MCF 10A (cell line): ENCODE measurements at regions not wholly inside any gene's neighbourhood (a gene's known extent, or its start where the extent isn't known, plus 50 kb on each side); places are given as distances from the start of the nearest gene placed in this dataset.
A peak's percentile ranks its signal among the peaks of the same experiment; 100 is the strongest.

Source experiments
- BruUV-seq: library from RNA; stranded (reverse); fragments of 400-500 nt; replicated peaks from 2 replicates; lab custom pipeline; 2021; lab: Mats Ljungman, UMichigan
- CTCF ChIA-PET: fragments of 300-600 bp; sonication (Branson Sonifier 250); formaldehyde crosslinking; extraction: SDS; loops from one replicate; lab custom pipeline; 2021; ENCODE audit warnings: antibody characterized with exemption, inconsistent platforms; lab: Yijun Ruan, JAX
- POLR2A ChIA-PET: fragments of 300-600, 350-650 bp; sonication (Branson Sonifier 250); formaldehyde crosslinking; extraction: SDS; loops from one replicate; lab custom pipeline; 2020; ENCODE audit warnings: antibody characterized with exemption, inconsistent platforms; lab: Yijun Ruan, JAX
- DNase-seq: peaks from one replicate; pipeline ENCODE4 v3.0.0-alpha.2; 2018; ENCODE audit not compliant: unreplicated experiment
- H3K27ac Mint-ChIP-seq: one replicate; pipeline ENCODE4 v1.8.0; 2022; ENCODE audit warnings: mild to moderate bottlenecking, low read depth, mixed read lengths; ENCODE audit not compliant: unreplicated experiment
- H3K27me3 Mint-ChIP-seq: one replicate; pipeline ENCODE4 v1.8.0; 2022; ENCODE audit warnings: mixed read lengths; ENCODE audit not compliant: insufficient read depth, unreplicated experiment
- H3K36me3 Mint-ChIP-seq: one replicate; pipeline ENCODE4 v1.8.0; 2022; ENCODE audit warnings: mild to moderate bottlenecking, moderate library complexity, mixed read lengths; ENCODE audit not compliant: insufficient read depth, unreplicated experiment
- H3K4me1 Mint-ChIP-seq: one replicate; pipeline ENCODE4 v1.8.0; 2022; ENCODE audit warnings: mixed read lengths; ENCODE audit not compliant: insufficient read depth, unreplicated experiment
- H3K4me3 Mint-ChIP-seq: one replicate; pipeline ENCODE4 v1.8.0; 2022; ENCODE audit warnings: mild to moderate bottlenecking, moderate library complexity, mixed read lengths; ENCODE audit not compliant: unreplicated experiment
- H3K9me3 Mint-ChIP-seq: one replicate; pipeline ENCODE4 v1.8.0; 2022; ENCODE audit warnings: mixed read lengths; ENCODE audit not compliant: unreplicated experiment
- intact Hi-C: fragments of 100-400 bp; cut with micrococcal nuclease; formaldehyde crosslinking; loops from 2 replicates; pipeline ENCODE4 v1.14.1; 2022
- TF ChIP-seq, protein P1 (sequence below): fragments of 200-600 bp; IDR thresholded peaks from one replicate; pipeline ENCODE4 v1.8.0; 2022; ENCODE audit warnings: antibody characterized with exemption, mild to moderate bottlenecking; ENCODE audit not compliant: unreplicated experiment

- POLR2A ChIA-PET, result no interaction called here
Observed at GRCh38 chr3:30221619-30222018, 384.8 kb upstream of the TGFBR2 start.

GRCh38 chr3:30222441-30222840 is 384.0 kb upstream of the TGFBR2 start:
- peak; percentile 24 for DNase-seq
- peaks cover 5% of the 10 kb centered on the region for H3K4me1 Mint-ChIP-seq
- POLR2A ChIA-PET, result interaction anchor here (0.6 kb wide), 1 partner anchor 108 kb away, joined by 3 read pairs; no protein-coding TSS in a partner anchor
- CTCF ChIA-PET, result no interaction called here
- H3K27ac Mint-ChIP-seq, result no peak overlapping the region
- intact Hi-C loops, result no loop called here
- no peaks in the 10 kb centered on the region for H3K36me3 Mint-ChIP-seq
- H3K27me3 Mint-ChIP-seq, result no peaks in the 10 kb centered on the region
- TF ChIP-seq, protein P1, sequence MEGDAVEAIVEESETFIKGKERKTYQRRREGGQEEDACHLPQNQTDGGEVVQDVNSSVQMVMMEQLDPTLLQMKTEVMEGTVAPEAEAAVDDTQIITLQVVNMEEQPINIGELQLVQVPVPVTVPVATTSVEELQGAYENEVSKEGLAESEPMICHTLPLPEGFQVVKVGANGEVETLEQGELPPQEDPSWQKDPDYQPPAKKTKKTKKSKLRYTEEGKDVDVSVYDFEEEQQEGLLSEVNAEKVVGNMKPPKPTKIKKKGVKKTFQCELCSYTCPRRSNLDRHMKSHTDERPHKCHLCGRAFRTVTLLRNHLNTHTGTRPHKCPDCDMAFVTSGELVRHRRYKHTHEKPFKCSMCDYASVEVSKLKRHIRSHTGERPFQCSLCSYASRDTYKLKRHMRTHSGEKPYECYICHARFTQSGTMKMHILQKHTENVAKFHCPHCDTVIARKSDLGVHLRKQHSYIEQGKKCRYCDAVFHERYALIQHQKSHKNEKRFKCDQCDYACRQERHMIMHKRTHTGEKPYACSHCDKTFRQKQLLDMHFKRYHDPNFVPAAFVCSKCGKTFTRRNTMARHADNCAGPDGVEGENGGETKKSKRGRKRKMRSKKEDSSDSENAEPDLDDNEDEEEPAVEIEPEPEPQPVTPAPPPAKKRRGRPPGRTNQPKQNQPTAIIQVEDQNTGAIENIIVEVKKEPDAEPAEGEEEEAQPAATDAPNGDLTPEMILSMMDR, result no peak
- H3K4me3 Mint-ChIP-seq, result no peak overlapping the region
- no TSS peak for BruUV-seq
- peaks cover 5% of the 10 kb centered on the region for H3K9me3 Mint-ChIP-seq

More at GRCh38 chr3:30221619-30222018, 384.8 kb upstream of the TGFBR2 start:
- intact Hi-C loops, result no loop called here
- Mint-ChIP-seq H3K4me3 (no peak overlapping the region), H3K36me3 (no peaks in the 10 kb centered on the region), H3K27ac (no peak overlapping the region), H3K9me3 (peaks cover 9% of the 10 kb centered on the region), H3K4me1 (no peaks in the 10 kb centered on the region), H3K27me3 (no peaks in the 10 kb centered on the region)
- peak; percentile 11 for DNase-seq
- BruUV-seq, result no TSS peak
- TF ChIP-seq, protein P1, result no peak
- CTCF ChIA-PET, result no interaction called here

GRCh38 chr3:30225021-30225420 is 381.4 kb upstream of the TGFBR2 start:
- BruUV-seq, result no TSS peak
- Mint-ChIP-seq H3K4me3 (no peak overlapping the region), H3K27ac (no peak overlapping the region), H3K9me3 (no peaks in the 10 kb centered on the region), H3K4me1 (peaks cover 16% of the 10 kb centered on the region), H3K36me3 (no peaks in the 10 kb centered on the region), H3K27me3 (no peaks in the 10 kb centered on the region)
- intact Hi-C loops, result no loop called here
- POLR2A ChIA-PET, result interaction anchor here (0.7 to 0.8 kb wide), 2 partner anchors 23 to 26 kb away, joined by 3 to 4 read pairs; no protein-coding TSS in a partner anchor
- TF ChIP-seq, protein P1, result no peak
- no peak for DNase-seq
- CTCF ChIA-PET, result interaction anchor here (0.6 to 0.8 kb wide), 3 partner anchors 134 to 1543 kb away, joined by 3 to 6 read pairs (median 3); no protein-coding TSS in a partner anchor

- no TSS peak for BruUV-seq
- no peak overlapping the region for H3K27ac Mint-ChIP-seq
- no peaks in the 10 kb centered on the region for H3K9me3 Mint-ChIP-seq
- CTCF ChIA-PET, result interaction anchor here (0.6 kb wide), 3 partner anchors 24 to 216 kb away, joined by 3 read pairs; no protein-coding TSS in a partner anchor
- no peaks in the 10 kb centered on the region for H3K27me3 Mint-ChIP-seq
- no peak for DNase-seq
- no peaks in the 10 kb centered on the region for H3K36me3 Mint-ChIP-seq
- H3K4me3 Mint-ChIP-seq, result no peak overlapping the region
- POLR2A ChIA-PET, result interaction anchor here (0.5 kb wide), 1 partner anchor 214 kb away, joined by 5 read pairs; no protein-coding TSS in a partner anchor
- intact Hi-C loops, result no loop called here
- TF ChIP-seq, protein P1, result no peak
- H3K4me1 Mint-ChIP-seq, result peaks cover 25% of the 10 kb centered on the region
Observed at GRCh38 chr3:30226601-30227151, 379.7 kb upstream of the TGFBR2 start.
